ENCODE measurements at regions not wholly inside any gene's neighbourhood (a gene's known extent, or its start where the extent isn't known, plus 50 kb on each side); places are given as distances from the start of the nearest gene placed in this dataset.
"Not testable (repeated sequence)": the region's sequence is repeated elsewhere in the genome, so short reads cannot be mapped to it uniquely, and the experiment has no call there.

GRCh38 chr4:144426023-144426422, 219.9 kb upstream of the HHIP start:
- H3K4me2 ChIP-seq (ENCODE audit: low read length); H3K9ac ChIP-seq (ENCODE audit: low read depth, low read length); H3K9me3 ChIP-seq (replicated peaks; ENCODE audit: low read length); H3K36me3 ChIP-seq (ENCODE audit: insufficient read depth, low read length); H3K27me3 ChIP-seq (ENCODE audit: control insufficient read depth, insufficient read depth, low read length); H3K4me3 ChIP-seq (ENCODE audit: low read length); H3K4me1 ChIP-seq (ENCODE audit: control insufficient read depth, insufficient read depth, low read length): not testable (repeated sequence)

- Histone ChIP-seq H3K9ac (ENCODE audit: low read depth, low read length) (no peak overlapping the region), H3K9me3 (replicated peaks; ENCODE audit: low read length) (no peaks in the 10 kb centered on the region), H3K36me3 (ENCODE audit: insufficient read depth, low read length) (no peaks in the 10 kb centered on the region), H3K4me2 (ENCODE audit: low read length) (no peak overlapping the region), H3K27me3 (ENCODE audit: control insufficient read depth, insufficient read depth, low read length) (no peaks in the 10 kb centered on the region), H3K4me3 (ENCODE audit: low read length) (no peak overlapping the region), H3K4me1 (ENCODE audit: control insufficient read depth, insufficient read depth, low read length) (no peaks in the 10 kb centered on the region)
Measured at GRCh38 chr4:144442713-144443112, 203.2 kb upstream of the HHIP start.

DNA sequence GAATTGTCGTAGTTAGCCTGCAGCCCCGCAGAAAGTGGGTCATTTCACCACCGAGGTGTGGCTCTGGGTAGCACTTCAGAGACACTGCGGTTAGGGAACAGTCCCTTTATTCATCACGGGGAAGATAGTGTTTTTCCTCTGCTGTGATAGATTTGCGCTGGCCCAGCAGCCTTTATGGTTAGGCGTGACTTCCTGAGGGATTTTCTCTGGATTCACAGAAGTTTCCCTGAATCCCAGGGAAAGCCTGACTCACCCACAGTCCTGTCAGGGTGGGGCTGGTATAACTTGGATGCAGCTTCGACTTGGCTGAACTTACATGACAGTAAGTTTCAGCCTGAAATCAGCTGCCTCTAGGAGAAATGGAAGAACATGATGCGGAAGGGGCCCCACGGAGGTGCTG, 196.3 kb upstream of the HHIP start:
- Histone ChIP-seq H3K9me3 (replicated peaks; ENCODE audit: low read length) (no peaks in the 10 kb centered on the region), H3K9ac (ENCODE audit: low read depth, low read length) (no peak overlapping the region), H3K4me3 (ENCODE audit: low read length) (no peak overlapping the region), H3K36me3 (ENCODE audit: insufficient read depth, low read length) (no peaks in the 10 kb centered on the region), H3K4me1 (ENCODE audit: control insufficient read depth, insufficient read depth, low read length) (no peaks in the 10 kb centered on the region), H3K27me3 (ENCODE audit: control insufficient read depth, insufficient read depth, low read length) (no peaks in the 10 kb centered on the region), H3K4me2 (ENCODE audit: low read length) (no peak overlapping the region)

GRCh38 chr4:144450526-144450925, 195.4 kb upstream of the HHIP start:
- no peaks in the 10 kb centered on the region for H3K27me3 ChIP-seq (ENCODE audit: control insufficient read depth, insufficient read depth, low read length)
- H3K9ac ChIP-seq (ENCODE audit: low read depth, low read length), result no peak overlapping the region
- no peak overlapping the region for H3K4me2 ChIP-seq (ENCODE audit: low read length)
- no peak overlapping the region for H3K4me3 ChIP-seq (ENCODE audit: low read length)
- H3K36me3 ChIP-seq (ENCODE audit: insufficient read depth, low read length), result no peaks in the 10 kb centered on the region
- no peaks in the 10 kb centered on the region for H3K9me3 ChIP-seq (replicated peaks; ENCODE audit: low read length)
- H3K4me1 ChIP-seq (ENCODE audit: control insufficient read depth, insufficient read depth, low read length), result no peaks in the 10 kb centered on the region

- no peaks in the 10 kb centered on the region for H3K27me3 ChIP-seq (ENCODE audit: control insufficient read depth, insufficient read depth, low read length)
- no peaks in the 10 kb centered on the region for H3K36me3 ChIP-seq (ENCODE audit: insufficient read depth, low read length)
- H3K9me3 ChIP-seq (replicated peaks; ENCODE audit: low read length), result no peaks in the 10 kb centered on the region
- H3K9ac ChIP-seq (ENCODE audit: low read depth, low read length), result no peak overlapping the region
- no peak overlapping the region for H3K4me2 ChIP-seq (ENCODE audit: low read length)
- no peaks in the 10 kb centered on the region for H3K4me1 ChIP-seq (ENCODE audit: control insufficient read depth, insufficient read depth, low read length)
- H3K4me3 ChIP-seq (ENCODE audit: low read length), result no peak overlapping the region
Measured at GRCh38 chr4:144451766-144452450, 194.0 kb upstream of the HHIP start.

DNA sequence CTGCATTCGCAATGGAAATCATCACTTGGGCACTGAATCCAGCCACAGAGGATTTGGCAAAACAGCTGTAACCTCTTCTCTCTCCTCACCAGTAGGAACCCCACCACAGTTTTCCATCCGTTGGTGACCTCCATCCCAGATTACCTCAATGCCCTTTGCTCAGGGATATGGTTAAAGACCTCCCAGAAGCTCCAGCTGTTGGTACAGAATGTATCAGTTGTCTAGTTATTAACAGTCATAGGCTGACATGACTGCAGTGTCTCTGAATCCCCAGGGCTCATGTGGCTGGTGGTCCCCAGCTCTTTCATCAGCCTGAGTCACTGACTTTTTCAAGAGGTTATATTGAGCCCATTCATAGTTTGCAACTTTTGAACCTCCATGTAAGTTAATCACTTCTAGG, 189.8 kb upstream of the HHIP start:
- H3K27me3 ChIP-seq (ENCODE audit: control insufficient read depth, insufficient read depth, low read length), result peaks cover 4% of the 10 kb centered on the region
- no peaks in the 10 kb centered on the region for H3K9me3 ChIP-seq (replicated peaks; ENCODE audit: low read length)
- H3K4me1 ChIP-seq (ENCODE audit: control insufficient read depth, insufficient read depth, low read length), result no peaks in the 10 kb centered on the region
- no peak overlapping the region for H3K4me3 ChIP-seq (ENCODE audit: low read length)
- H3K36me3 ChIP-seq (ENCODE audit: insufficient read depth, low read length), result no peaks in the 10 kb centered on the region
- no peak overlapping the region for H3K4me2 ChIP-seq (ENCODE audit: low read length)
- H3K9ac ChIP-seq (ENCODE audit: low read depth, low read length), result no peak overlapping the region

DNA sequence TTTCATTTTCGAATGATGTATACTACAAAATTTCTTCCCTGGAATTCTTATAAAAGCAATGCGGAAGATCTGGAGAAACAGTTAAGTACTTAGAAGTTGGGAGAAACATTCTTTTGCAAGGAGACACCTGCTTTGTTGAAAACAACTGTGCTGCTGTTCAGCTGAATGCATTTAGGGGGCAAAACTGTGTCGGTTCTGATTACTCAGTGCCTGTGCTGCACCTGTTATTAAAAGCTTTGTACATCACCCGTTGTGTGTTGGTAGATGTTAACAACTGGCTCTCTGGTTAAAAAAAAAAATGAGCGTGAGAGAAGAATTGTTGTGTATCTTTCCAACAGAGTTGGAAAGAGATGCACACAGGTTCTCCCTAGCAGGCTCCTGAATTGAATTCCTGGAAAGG, 184.1 kb upstream of the HHIP start:
- H3K9me3 ChIP-seq (replicated peaks; ENCODE audit: low read length), result no peaks in the 10 kb centered on the region
- peaks cover 4% of the 10 kb centered on the region for H3K27me3 ChIP-seq (ENCODE audit: control insufficient read depth, insufficient read depth, low read length)
- H3K4me3 ChIP-seq (ENCODE audit: low read length), result no peak overlapping the region
- no peaks in the 10 kb centered on the region for H3K4me1 ChIP-seq (ENCODE audit: control insufficient read depth, insufficient read depth, low read length)
- H3K9ac ChIP-seq (ENCODE audit: low read depth, low read length), result no peak overlapping the region
- no peaks in the 10 kb centered on the region for H3K36me3 ChIP-seq (ENCODE audit: insufficient read depth, low read length)
- H3K4me2 ChIP-seq (ENCODE audit: low read length), result no peak overlapping the region

DNA sequence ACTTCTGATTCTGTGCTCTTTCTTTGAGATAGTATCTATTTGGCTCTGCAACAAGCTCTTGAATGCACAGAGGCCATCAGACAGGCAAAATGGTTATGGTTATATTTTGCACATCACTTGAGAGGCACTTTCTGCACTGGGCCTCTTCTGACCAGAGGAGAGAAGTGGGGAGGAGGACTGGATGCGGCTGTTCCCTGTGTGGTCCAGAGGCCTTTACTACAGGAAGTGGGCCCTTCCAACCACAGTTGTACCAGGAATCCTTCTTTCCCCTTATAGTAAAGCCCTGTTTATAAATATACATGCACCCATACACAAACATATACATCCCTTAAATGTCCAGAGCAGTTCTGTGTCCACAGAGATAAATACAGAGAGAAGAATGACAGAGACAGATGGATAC, 182.7 kb upstream of the HHIP start:
- no peaks in the 10 kb centered on the region for H3K36me3 ChIP-seq (ENCODE audit: insufficient read depth, low read length)
- no peak overlapping the region for H3K9ac ChIP-seq (ENCODE audit: low read depth, low read length)
- no peaks in the 10 kb centered on the region for H3K27me3 ChIP-seq (ENCODE audit: control insufficient read depth, insufficient read depth, low read length)
- H3K4me2 ChIP-seq (ENCODE audit: low read length), result no peak overlapping the region
- no peaks in the 10 kb centered on the region for H3K9me3 ChIP-seq (replicated peaks; ENCODE audit: low read length)
- no peak overlapping the region for H3K4me3 ChIP-seq (ENCODE audit: low read length)
- no peaks in the 10 kb centered on the region for H3K4me1 ChIP-seq (ENCODE audit: control insufficient read depth, insufficient read depth, low read length)

DNA sequence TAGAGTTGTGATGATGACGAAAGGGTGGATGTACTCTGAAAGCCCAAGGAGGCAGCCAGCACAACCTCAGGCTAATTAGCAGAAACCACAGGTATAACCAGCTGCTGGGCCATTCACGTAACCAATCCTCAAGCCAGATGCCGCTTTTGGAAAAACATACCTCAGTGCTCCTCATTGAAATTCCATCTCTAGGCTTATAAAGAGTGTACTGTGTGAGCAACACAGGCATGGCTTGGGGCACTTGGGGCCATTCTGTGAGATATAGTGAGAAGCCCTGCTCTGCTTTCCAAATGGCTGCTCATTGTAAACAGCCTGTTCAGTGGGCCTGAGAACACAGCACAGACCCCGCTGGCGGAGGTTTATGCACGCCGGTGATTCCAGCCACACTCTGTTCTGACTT, 182.1 kb upstream of the HHIP start:
- no peaks in the 10 kb centered on the region for H3K4me1 ChIP-seq (ENCODE audit: control insufficient read depth, insufficient read depth, low read length)
- H3K36me3 ChIP-seq (ENCODE audit: insufficient read depth, low read length), result no peaks in the 10 kb centered on the region
- no peaks in the 10 kb centered on the region for H3K9me3 ChIP-seq (replicated peaks; ENCODE audit: low read length)
- H3K9ac ChIP-seq (ENCODE audit: low read depth, low read length), result no peak overlapping the region
- H3K4me2 ChIP-seq (ENCODE audit: low read length), result no peak overlapping the region
- H3K27me3 ChIP-seq (ENCODE audit: control insufficient read depth, insufficient read depth, low read length), result no peaks in the 10 kb centered on the region
- no peak overlapping the region for H3K4me3 ChIP-seq (ENCODE audit: low read length)

DNA sequence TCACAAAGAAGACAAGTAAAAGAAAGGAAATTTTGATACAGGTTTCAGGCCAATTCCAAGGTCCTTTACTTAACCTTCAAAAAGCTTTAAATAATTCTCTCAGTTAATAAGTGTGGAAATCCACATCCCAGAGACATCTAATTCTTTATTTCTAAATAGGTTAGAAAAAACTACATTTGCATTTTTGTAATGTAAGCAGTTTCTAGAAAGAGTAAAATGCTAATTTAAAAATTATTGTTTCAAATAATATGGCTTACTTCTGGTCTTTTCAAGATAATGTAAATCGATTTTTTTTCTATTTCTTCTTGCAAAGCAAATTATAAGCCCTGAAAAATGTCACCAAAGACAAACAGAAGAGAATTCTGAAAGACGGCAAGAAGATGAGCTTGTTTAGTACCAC, 180.4 kb upstream of the HHIP start:
- Histone ChIP-seq H3K9ac (ENCODE audit: low read depth, low read length) (no peak overlapping the region), H3K4me1 (ENCODE audit: control insufficient read depth, insufficient read depth, low read length) (no peaks in the 10 kb centered on the region), H3K36me3 (ENCODE audit: insufficient read depth, low read length) (no peaks in the 10 kb centered on the region), H3K4me2 (ENCODE audit: low read length) (no peak overlapping the region), H3K4me3 (ENCODE audit: low read length) (no peak overlapping the region), H3K9me3 (replicated peaks; ENCODE audit: low read length) (no peaks in the 10 kb centered on the region), H3K27me3 (ENCODE audit: control insufficient read depth, insufficient read depth, low read length) (no peaks in the 10 kb centered on the region)

DNA sequence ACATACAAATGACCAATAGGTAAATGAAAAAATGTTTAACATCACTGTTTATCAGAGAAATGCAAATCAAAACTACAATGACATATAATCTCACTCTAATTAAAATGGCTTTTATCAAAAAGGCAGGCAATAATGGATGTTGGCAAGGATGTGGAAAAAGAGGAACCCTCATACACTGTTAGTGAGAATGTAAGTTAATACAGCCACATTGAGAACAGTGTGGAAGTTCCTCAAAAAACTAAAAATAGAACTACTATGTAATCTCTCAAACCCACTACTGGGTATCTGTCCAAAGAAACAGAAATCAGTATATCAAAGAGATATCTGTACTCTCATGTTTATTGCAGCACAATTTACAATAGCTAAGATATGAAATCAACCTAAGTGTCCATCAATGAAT, 165.9 kb upstream of the HHIP start:
- H3K4me1 ChIP-seq (ENCODE audit: control insufficient read depth, insufficient read depth, low read length), result no peaks in the 10 kb centered on the region
- no peak overlapping the region for H3K4me3 ChIP-seq (ENCODE audit: low read length)
- no peak overlapping the region for H3K4me2 ChIP-seq (ENCODE audit: low read length)
- no peak overlapping the region for H3K9ac ChIP-seq (ENCODE audit: low read depth, low read length)
- no peaks in the 10 kb centered on the region for H3K27me3 ChIP-seq (ENCODE audit: control insufficient read depth, insufficient read depth, low read length)
- no peaks in the 10 kb centered on the region for H3K9me3 ChIP-seq (replicated peaks; ENCODE audit: low read length)
- no peaks in the 10 kb centered on the region for H3K36me3 ChIP-seq (ENCODE audit: insufficient read depth, low read length)

- no peak overlapping the region for H3K9ac ChIP-seq (ENCODE audit: low read depth, low read length)
- no peaks in the 10 kb centered on the region for H3K4me1 ChIP-seq (ENCODE audit: control insufficient read depth, insufficient read depth, low read length)
- H3K9me3 ChIP-seq (replicated peaks; ENCODE audit: low read length), result no peaks in the 10 kb centered on the region
Measured at GRCh38 chr4:144489831-144490230, 156.1 kb upstream of the HHIP start.

More at GRCh38 chr4:144489831-144490230, 156.1 kb upstream of the HHIP start:
- H3K27me3 ChIP-seq (ENCODE audit: control insufficient read depth, insufficient read depth, low read length), result no peaks in the 10 kb centered on the region
- H3K36me3 ChIP-seq (ENCODE audit: insufficient read depth, low read length), result no peaks in the 10 kb centered on the region
- no peak overlapping the region for H3K4me2 ChIP-seq (ENCODE audit: low read length)
- H3K4me3 ChIP-seq (ENCODE audit: low read length), result no peak overlapping the region
